WTC11 (cell line): ENCODE measurements at regions not wholly inside any gene's neighbourhood (a gene's known extent, or its start where the extent isn't known, plus 50 kb on each side); places are given as distances from the start of the nearest gene placed in this dataset.

Experiments
- ATF6 ChIP-seq: sonication (generic); formaldehyde crosslinking; IDR thresholded peaks from 2 replicates; pipeline ENCODE4 v1.8.1; 2023; ENCODE audit warnings: mild to moderate bottlenecking, missing genetic modification reagents
- CBFB ChIP-seq: sonication (generic); formaldehyde crosslinking; IDR thresholded peaks from 2 replicates; pipeline ENCODE4 v1.8.1; 2022; ENCODE audit warnings: mild to moderate bottlenecking, low read depth, missing genetic modification reagents
- CTCF ChIP-seq: fragments of 200-600 bp; IDR thresholded peaks from 2 replicates; pipeline ENCODE4 v1.8.0; 2022; ENCODE audit warnings: antibody characterized with exemption
- IRF1 ChIP-seq: sonication (generic); formaldehyde crosslinking; IDR thresholded peaks from 2 replicates; pipeline ENCODE4 v1.8.0; 2023; ENCODE audit warnings: missing genetic modification reagents
- MLX ChIP-seq: sonication (generic); formaldehyde crosslinking; IDR thresholded peaks from 2 replicates; pipeline ENCODE4 v1.8.1; 2023; ENCODE audit warnings: mild to moderate bottlenecking, missing genetic modification reagents, moderate library complexity
- NR1H2 ChIP-seq: sonication (generic); formaldehyde crosslinking; IDR thresholded peaks from 2 replicates; pipeline ENCODE4 v1.9.0; 2021; ENCODE audit warnings: mild to moderate bottlenecking, moderate library complexity, missing genetic modification reagents
- ZNF512 ChIP-seq: sonication (generic); formaldehyde crosslinking; IDR thresholded peaks from 2 replicates; pipeline ENCODE4 v1.8.1; 2022; ENCODE audit warnings: missing genetic modification reagents, borderline replicate concordance

- TF ChIP-seq ATF6 (CRISPR knock-in tag) (no peak), MLX (no peak), IRF1 (no peak), CTCF (no peak), CBFB (CRISPR knock-in tag) (no peak), NR1H2 (CRISPR knock-in tag) (no peak), ZNF512 (CRISPR knock-in tag) (no peak)
These were observed 292.1 kb upstream of the HDAC4 start for GRCh38 chr2:239692919-239693318.
